ENCODE measurements at regions not wholly inside any gene's neighbourhood (a gene's known extent, or its start where the extent isn't known, plus 50 kb on each side); places are given as distances from the start of the nearest gene placed in this dataset.

- no peak for TF ChIP-seq REST (IDR thresholded peaks at IDR 0.05; ENCODE audit: unreplicated experiment)
- TF ChIP-seq CTCF (conservative IDR thresholded peaks at IDR 0.05; ENCODE audit: low read depth in 2 of 2): no peak
- TF ChIP-seq EZH2phosphoT487 (IDR thresholded peaks at IDR 0.05; ENCODE audit: unreplicated experiment): no peak
- no peak for TF ChIP-seq POLR2AphosphoS5 (IDR thresholded peaks at IDR 0.05; ENCODE audit: low read depth)
- TF ChIP-seq JUNB (IDR thresholded peaks at IDR 0.05; ENCODE audit: unreplicated experiment): no peak
These were observed 782.0 kb downstream of the SLITRK1 start for GRCh38 chr13:83100237-83100636.
